NCI-H1048 (cell line): ENCODE measurements at regions not wholly inside any gene's neighbourhood (a gene's known extent, or its start where the extent isn't known, plus 50 kb on each side); places are given as distances from the start of the nearest gene placed in this dataset.
A peak's percentile ranks its signal among the peaks of the same experiment; 100 is the strongest.
"Not testable (repeated sequence)": the region's sequence is repeated elsewhere in the genome, so short reads cannot be mapped to it uniquely, and the experiment has no call there.

Experiments
- DNase-seq: peaks from one replicate; lab custom pipeline; 2025; lab: John Stamatoyannopoulos, UW

DNA sequence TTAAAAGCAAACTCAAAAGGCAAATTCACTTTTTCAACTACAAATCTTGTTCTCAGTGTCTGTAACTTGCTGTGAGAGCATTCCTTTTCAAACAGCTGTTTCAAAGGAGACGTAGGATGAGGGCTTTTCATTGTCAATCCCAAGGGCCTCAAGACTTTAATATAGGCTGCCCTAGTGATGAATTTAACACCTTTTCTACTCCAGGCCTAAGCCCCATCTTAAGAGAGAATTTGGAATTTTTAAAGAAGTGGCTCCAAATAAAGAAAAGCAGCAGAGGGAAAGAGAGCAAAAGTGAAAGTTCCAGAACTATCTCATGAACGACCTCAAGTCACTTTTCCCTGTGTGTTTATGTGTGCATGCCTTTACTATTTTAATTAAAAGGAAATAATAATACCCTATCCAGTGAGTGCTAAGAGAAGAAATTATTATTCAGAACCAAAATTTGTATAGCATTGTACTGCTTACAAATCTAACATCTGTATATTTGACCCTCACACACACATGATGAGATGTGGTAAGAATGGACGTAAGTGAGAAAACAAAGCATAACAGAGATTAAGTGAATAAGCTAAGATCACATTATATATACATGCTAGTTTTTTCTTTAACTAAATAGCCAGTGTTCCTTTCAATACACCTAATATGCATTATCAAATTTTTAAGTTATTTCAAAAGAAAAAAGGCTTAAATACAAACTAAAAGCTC, 196.4 kb downstream of the VGLL3 start:
- DNase-seq: no peak

DNA sequence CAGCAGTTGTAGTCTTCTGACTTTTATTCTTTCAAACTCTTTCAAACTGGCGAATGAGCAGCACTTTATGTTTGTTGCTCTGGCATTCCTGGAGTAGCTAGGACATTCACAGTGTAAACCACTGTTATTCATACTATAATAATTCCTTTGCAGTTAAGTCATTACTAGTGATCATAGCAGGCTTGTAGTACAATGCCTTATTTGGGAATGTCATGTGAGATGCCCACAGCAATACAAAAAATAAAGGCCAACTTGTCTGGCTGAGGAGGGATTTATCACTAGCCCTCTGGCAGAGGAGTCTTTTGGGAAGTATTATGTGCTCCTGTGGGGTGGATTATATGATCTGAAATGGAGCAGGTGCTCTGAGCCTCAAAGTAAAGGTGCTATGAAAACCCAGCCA, 197.2 kb downstream of the VGLL3 start:
- DNase-seq: peak; percentile 32

DNA sequence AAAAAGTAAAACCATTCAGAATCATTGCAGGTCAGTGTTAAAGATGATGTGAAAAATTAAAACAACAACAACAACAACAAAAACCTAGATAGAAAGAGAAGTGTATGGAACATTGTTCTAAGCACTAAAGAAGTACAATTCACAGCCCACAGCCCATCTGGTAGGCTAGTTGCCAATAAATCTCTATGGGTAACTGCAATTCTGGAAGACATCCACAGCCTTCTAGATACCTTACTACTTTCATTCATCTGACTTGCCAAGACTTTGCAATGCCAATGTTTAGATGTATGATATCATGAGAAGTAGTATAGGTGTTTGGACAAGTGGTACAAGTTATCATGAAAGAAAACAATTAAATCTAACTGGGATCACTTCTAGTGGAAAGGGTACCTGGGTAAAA, 198.6 kb downstream of the VGLL3 start:
- no peak for DNase-seq

DNA sequence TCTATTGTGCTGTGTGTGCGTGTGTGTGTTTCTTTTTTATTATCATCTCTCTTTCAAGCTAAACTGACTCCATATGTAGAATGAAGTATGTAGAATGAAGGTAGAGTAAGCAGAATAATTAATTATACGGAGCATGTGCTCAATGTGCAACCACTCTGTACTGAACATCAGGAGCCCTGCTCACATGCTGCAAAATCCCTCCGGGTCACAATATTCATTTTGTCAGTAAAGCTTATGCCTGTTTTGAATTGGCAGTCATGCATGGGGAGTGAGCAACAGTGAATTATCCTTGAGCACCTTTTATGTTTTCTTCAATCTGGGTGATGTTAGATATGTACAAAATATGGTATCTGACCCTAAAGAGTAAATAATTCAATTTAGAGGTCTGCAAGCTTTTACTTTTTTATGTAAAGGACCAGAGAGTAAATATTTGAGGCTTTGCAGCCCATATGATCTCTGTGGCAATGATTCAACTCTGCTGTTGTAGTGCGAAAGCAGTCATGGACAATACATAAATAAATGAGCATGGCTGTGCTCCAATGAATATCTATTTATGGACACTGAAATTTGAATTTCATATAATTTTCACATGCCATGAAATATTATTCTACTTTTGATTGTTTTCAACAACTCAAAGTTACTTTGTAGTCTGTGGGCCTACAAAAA, 199.9 kb downstream of the VGLL3 start:
- no peak for DNase-seq

DNA sequence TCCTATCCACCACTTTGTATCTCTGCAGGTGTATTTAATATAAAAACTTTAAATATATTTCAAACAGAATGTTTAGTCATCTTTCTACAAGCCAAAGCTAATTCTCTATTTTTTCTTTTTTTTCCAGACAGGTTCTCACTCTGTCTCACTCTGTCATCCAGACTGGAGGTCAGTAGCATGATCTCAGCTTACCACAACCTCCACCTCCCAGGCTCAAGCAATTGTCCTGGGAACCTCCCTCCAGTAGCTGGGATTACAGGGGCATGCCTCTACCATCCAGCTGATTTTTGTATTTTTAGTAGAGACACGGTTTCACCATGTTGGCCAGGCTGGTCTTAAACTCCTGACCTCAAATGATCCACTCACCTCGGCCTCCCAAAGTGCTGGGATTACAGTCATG, 202.6 kb downstream of the VGLL3 start:
- no peak for DNase-seq

DNA sequence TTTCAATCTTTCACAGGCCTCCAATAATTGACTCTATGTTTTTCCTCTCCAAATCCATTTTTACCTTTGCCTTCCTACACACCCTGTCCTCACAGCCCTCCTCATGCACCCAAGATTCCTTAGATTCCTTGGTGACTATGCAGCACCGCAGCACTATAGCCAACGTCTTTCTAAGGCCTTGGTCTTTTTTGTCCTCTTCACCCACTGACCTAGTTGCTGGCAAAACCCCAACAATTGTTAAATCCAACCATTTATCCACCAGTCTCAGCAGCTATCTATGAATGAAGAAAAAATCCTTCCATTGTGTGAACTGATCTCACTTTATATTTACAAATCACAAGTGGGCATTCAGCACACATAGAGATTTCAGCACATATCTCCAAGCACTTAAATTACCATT, 203.9 kb downstream of the VGLL3 start:
- DNase-seq: no peak

DNA sequence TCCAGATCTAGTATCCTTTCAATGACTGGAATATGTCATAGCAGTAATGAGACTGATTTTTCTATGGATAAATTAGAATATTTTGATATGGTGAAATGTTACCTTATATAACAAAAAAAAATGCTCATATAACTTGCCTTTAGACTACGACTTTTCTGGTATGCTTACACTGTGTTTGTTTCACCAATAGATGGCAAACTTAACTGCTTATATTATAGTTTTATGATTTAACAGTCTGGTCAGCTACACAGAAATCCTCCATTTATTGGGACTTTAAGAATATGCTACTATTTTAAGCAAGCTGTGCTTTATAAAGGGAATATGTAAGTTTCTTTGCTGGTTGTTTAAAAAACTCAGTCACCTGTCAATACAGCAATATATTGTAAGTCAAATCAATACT, 205.6 kb downstream of the VGLL3 start:
- no peak for DNase-seq

DNA sequence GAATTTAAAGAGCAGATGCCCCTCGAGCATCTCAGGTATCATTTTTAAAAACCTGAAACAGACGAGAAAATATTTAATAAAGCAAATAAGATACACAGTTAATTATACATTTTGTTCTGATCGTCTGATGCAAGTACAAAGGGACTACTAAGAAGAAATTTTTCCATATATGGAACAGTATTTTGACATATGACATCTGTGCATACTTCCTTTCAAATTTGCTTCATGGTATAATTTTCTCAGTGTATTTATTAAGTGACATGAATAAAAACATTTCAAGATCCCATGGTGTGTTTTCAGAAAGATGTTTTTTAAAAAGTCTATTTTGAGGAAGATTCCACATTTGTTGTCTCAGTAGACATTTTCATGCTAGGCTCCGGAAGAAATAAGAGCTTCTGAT, 208.1 kb downstream of the VGLL3 start:
- DNase-seq: no peak

DNA sequence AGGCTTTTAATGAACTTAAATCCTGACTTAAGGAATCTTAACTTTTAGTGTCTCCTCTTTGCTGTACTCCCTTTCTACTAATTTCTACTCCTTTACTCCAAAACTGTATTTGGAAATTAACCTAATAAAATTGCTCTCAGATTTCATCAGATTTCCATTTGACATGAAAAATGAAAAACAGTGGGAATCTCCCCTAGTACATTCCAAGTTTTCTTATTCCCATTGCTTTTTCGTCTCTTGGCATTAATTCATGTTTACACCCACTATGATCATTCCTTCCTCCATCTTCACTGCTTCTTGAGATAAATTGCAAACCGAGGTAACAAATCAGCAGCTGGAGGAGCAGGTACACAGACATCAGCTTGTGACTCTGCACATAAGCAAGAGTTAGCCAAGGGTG, 208.7 kb downstream of the VGLL3 start:
- no peak for DNase-seq

DNA sequence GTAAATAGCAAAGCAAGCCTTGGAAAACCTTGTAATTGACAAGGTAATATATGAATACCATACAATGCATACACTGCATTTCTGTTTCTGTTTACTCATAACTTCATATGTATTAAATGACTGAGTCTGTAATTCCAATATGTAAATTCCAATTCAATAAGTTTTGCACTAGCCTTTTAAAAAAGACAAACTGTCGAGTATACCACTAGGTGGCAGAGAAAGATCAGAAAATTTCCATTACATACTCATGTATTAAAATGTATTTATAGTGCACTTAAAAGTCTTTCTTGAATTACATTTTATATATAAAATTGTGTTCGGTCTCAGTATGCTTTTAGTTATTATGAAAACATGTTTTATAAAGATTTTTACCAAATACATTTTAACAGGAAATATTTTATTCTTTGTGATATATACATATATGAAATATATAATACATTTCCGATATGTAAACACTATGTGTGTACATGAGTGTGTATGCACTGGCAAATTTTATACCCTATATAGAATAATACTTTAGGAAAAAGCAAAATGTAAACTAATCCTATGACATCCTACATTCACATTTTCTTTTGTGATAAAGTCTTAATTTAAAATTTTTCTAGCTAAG, 216.8 kb downstream of the VGLL3 start:
- no peak for DNase-seq

DNA sequence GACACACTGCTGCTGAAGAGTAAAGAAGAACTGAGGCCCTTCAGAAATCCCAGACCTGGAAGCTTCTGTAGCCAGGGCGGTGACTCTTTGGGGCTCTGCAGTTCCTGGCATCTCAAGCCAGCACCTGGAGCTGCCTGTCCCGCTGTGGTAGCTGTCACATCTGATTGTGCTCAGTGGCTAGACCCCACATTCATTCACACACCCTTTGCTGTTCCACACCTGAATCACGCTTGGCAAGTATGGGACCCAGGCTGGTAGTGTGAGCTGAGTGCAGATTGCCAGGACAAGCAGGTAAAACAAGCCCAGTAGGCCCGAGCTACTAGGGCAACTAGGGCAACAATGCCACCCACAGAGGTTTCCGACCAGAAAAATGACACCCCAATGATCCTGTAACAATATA, 218.2 kb downstream of the VGLL3 start:
- DNase-seq: no peak

DNA sequence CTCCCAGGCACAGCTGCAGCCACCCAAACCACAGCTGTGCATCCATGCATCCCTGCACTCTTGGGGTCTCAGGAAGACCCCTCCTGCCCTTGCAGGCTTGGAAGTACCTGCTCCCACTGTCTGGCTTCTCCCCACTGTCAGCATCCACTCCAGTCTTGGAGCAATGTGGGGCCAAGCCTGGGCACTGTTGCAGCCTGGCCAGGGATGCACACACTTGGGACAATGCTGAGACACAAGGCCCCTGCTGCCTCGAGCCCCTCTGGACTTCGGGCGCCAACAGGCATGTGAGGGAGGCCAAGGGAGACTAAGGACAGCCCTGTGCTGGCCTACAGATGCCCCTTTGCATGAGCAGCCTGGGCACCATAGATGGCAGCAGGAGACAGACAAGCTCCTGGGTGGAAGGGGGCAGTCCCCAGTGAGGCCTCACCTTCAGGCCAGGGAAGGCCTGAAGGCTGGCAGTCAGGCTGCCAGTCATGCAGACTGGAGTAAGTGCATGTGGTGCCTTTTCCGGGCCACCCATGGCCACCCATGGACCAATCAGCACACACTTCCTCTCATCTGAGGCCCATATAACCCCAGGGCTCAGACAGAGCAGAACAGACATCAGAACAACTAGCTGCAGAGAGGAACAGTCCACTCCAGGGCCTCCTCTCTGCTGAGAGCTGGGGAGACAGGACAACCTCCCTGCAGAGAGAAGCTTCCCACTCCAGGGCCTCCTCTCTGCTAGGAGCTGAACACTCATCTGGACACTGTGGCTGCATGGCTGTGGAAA, 219.0 kb downstream of the VGLL3 start:
- DNase-seq: no peak

DNA sequence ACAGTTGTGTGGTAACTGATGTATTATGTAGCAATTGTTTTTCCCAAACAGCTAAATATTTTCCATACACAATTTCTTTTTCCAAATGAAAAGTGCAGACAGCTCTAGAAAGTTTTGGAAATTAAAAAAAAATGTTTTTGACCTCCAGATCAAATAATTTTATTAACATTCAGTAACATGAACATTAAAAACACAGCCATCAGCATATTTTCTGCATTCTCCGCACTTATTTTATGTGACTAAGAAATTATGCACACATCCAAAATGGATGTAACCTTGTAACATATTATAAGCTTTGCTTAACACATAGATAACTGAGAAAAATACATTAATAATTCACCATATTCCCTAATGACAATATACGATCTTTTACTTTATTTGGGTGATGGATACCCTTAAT, 224.6 kb downstream of the VGLL3 start:
- DNase-seq: no peak

DNA sequence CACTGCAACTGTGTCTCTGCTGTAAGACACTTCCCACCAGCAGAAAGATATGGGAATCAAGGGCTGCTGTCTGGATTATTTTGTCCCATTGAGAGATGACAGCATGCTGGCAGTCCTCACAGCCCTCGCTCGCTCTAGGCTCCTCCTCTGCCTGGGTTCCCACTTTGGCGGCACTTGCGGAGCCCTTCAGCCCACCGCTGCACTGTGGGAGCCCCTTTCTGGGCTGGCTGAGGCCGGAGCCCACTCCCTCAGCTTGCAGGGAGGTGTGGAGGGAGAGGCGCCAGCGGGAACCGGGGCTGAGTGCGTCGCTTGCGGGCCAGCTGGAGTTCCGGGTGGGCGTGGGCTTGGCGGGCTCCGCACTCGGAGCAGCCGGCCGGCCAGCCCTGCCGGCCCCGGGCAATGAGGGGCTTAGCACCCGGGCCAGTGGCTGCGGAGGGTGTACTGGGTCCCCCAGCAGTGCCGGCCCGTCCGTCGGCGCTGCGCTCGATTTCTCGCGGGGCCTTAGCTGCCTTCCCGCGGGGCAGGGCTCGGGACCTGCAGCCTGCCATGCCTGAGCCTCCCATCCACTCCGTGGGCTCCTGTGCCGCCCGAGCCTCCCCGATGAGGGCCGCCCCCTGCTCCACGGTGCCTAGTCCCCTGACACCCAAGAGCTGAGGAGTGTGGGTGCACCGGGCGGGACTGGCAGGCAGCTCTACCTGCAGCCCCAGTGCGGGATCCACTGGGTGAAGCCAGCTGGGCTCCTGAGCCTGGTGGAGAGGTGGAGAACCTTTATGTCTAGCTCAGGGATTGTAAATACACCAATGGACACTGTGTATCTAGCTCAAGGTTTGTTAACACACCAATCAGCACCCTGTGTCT, 233.4 kb downstream of the VGLL3 start:
- DNase-seq: not testable (repeated sequence)

DNA sequence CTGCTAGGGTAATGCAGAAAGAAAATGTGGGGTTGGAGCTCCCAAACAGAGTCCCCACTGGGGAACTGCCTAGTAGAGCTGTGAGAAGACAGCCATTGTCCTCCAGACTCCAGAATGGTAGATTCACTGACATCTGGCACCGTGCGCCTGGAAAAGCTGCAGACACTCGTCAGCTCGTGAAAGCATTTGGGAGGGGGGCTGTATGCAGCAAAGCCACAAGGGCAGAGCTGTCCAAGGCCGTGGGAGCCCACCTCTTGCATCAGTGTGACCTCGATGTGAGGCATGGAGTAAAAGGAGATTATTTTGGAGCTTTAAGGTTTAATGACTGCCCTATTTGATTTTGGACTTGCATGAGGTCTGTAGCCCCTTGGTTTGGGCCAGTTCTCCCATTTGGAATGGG, 242.9 kb downstream of the VGLL3 start:
- DNase-seq: no peak

DNA sequence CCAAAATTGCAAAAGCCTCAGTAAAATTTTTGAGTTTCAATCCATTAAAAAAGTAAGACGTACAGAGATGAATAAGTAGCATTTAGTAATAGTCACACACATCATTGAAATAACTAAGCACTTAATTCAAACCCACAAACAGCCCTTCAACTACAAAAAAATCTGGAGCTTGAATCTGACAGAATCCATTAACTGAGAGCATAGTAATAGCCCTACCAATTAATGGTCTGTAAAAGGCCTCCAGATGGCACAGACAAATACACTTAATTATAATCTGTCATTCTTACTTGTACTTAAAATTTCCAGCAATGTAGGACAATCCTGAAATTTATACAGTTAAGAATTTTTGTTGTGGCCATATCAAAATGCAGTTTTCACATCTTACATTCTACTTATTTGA, 246.9 kb downstream of the VGLL3 start:
- no peak for DNase-seq

DNA sequence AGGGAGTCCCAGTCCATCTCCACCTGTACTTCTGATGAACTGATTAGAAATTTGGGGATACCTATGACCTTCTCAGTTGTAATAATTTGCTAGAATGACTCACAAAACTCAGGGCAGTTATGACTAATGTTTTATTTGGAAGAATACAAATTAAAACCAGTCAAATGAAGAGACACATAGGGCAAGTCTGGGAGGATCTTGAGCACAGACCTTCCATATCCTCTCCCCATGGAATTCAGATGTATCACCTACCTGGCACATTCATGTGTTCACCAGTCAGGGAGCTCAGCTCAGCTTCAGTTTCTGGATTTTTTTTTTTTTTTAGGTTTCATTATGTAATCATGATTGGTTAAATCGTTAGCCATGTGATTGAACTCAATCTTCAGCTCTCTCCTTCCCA, 247.7 kb downstream of the VGLL3 start:
- no peak for DNase-seq

DNA sequence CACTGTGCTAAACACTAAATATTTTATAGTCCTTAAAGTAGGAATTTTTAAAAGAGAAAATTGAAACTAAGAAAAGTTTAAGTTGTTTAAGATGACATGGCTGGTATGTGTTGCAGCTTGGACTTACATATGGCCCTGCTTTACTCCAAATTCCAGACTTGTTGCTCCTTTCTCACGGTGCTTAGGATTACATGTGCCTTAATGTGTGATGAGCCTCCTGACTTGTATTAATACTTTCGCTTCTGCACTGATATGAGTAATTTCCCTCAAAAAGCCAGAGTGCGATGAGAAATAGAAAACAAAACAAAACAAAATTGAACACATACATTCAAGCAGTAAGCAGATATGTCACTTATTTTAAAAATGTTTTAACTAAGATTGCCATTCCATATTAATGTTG, 250.2 kb downstream of the VGLL3 start:
- DNase-seq: no peak

DNA sequence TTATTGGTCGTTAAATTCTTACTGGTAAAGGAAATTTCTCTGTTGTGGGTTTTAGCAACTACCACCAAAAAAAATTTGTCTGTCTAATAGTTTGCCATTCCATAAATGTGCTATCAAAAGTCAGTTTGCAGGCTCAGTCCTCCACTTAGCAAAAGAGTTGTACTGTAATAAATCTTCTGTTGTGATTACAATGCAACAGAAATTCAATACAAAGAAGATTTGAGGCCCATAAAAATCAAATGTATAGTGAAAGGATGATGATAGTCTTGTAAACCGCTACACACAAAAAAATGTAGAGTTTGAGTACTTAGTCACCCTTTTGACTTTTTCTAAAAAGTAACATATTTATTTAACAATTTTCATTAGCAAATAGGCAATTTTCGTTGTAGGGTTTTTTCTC, 251.7 kb downstream of the VGLL3 start:
- no peak for DNase-seq

DNA sequence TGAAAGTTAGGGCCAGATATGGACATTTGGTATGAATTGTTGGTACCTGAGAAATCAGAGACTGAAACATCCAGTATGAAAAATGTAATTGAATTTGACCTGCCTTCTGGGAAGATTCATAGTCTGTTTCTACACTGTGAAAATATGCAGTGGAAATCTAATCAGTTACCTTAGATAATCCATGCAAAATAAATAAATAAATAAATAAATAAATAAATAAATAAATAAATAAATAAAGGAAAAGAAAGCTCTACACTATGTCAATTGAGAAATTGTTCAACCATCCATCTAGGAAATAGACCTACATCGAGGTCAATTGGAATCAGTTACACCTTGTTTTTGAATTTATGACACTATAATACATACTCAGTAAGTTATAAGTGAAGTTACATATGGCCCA, 252.3 kb downstream of the VGLL3 start:
- no peak for DNase-seq

DNA sequence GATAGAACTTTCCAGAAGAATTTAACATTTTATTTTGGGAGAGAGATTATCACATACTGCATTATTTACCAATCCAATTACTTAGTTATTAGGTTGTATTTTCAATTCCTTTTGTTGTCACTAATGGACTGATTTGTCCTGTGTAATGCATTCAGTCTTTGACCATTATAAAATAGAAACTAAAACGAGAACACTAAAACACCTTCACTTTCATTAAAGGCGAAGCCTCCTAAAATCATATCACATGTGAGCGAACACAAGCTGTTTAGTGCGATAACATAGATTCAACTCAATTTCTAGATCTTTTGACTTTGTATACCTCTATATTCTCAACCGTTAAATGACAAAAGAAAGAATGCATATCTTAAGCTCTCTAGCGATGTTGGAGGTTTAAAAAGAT, 253.4 kb downstream of the VGLL3 start:
- no peak for DNase-seq

DNA sequence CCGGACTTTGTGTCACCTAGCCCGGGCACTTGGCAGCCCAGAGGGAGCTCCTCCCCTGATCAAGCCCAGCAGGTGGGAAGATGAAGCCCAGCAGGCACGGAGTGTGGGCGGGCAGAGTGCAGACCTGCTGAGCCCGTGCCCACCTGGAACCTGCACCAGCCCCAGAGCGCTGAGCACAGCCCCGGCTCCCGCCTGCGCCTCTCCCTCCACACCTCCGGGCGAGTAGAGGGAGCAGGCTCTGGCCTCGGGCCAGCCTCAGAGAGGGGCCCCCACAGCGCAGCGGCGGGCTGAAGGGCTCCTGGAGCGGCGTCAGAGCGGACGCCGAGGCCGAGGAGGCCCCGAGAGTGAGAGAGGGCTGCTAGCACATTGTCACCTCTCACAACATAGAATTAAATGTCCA, 257.7 kb downstream of the VGLL3 start:
- DNase-seq: no peak
